ENCODE measurements at regions not wholly inside any gene's neighbourhood (a gene's known extent, or its start where the extent isn't known, plus 50 kb on each side); places are given as distances from the start of the nearest gene placed in this dataset.
"Not testable (repeated sequence)": the region's sequence is repeated elsewhere in the genome, so short reads cannot be mapped to it uniquely, and the experiment has no call there.

GRCh38 chr4:128429023-128429613, 141.5 kb upstream of the PGRMC2 start:
- TF ChIP-seq ZNF253 (CRISPR knock-in tag; conservative IDR thresholded peaks at IDR 0.05); CREB5 (CRISPR knock-in tag; IDR thresholded peaks at IDR 0.05); EP300 (IDR thresholded peaks at IDR 0.05; ENCODE audit: low read length); STAT5B (CRISPR knock-in tag; IDR thresholded peaks at IDR 0.05); HNRNPLL (IDR thresholded peaks at IDR 0.05; ENCODE audit: low read depth, low read length, poor library complexity, severe bottlenecking); NR2C2 (CRISPR knock-in tag; IDR thresholded peaks at IDR 0.05); NR2C2 (tag; IDR thresholded peaks at IDR 0.05): not testable (repeated sequence)
